GM12872 (cell line): ENCODE measurements at regions not wholly inside any gene's neighbourhood (a gene's known extent, or its start where the extent isn't known, plus 50 kb on each side); places are given as distances from the start of the nearest gene placed in this dataset.
A peak's percentile ranks its signal among the peaks of the same experiment; 100 is the strongest.

Experiments used
- CTCF ChIP-seq: IDR thresholded peaks from 3 replicates; pipeline ENCODE4 v1.5.1; 2011; ENCODE audit warnings: low read depth, mild to moderate bottlenecking, low read length, moderate library complexity; ENCODE audit not compliant: insufficient read depth

- TF ChIP-seq CTCF, result no peak
Measured at GRCh38 chr1:20432341-20432740, 53.7 kb downstream of the CAMK2N1 start.

GRCh38 chr1:20431176-20431460, 54.9 kb downstream of the CAMK2N1 start:
- TF ChIP-seq CTCF, result no peak

GRCh38 chr1:20430355-20431175, 55.4 kb downstream of the CAMK2N1 start:
- peak; percentile 75 for TF ChIP-seq CTCF

GRCh38 chr1:20429296-20429695, 56.7 kb downstream of the CAMK2N1 start:
- no peak for TF ChIP-seq CTCF

GRCh38 chr1:20428841-20429240, 57.2 kb downstream of the CAMK2N1 start:
- no peak for TF ChIP-seq CTCF

GRCh38 chr1:20426923-20427322, 59.1 kb downstream of the CAMK2N1 start:
- no peak for TF ChIP-seq CTCF

GRCh38 chr1:20426371-20426770, 59.6 kb downstream of the CAMK2N1 start:
- TF ChIP-seq CTCF, result no peak
